Natural killer cell (primary cell): ENCODE measurements at regions not wholly inside any gene's neighbourhood (a gene's known extent, or its start where the extent isn't known, plus 50 kb on each side); places are given as distances from the start of the nearest gene placed in this dataset.

Source experiments
- ATAC-seq, 3 donors: fragments of 150-1000 bp in 2 of 3; fragments of 200-7000 bp in 1 of 3; cut with Tn5 transposase; 1 replicate in 1 of 3; 2 replicates in 2 of 3; pipeline ENCODE4 v1.10.0; 2021; ENCODE audit warnings: mild to moderate bottlenecking in 2 of 3, moderate library complexity in 2 of 3
- DNase-seq, 2 donors: peaks; one replicate each; pipeline versions ENCODE4 v3.0.0 to v3.0.0-alpha.2; 2013 to 2021; ENCODE audit warnings: mixed read lengths in 1 of 2
- H3K27ac ChIP-seq: one replicate; pipeline ENCODE4 v1.5.1; 2013; ENCODE audit warnings: mild to moderate bottlenecking, low read length
- H3K27me3 ChIP-seq: one replicate; pipeline ENCODE4 v1.6.1; 2013; ENCODE audit warnings: low read length; ENCODE audit not compliant: control insufficient read depth, insufficient read depth
- H3K36me3 ChIP-seq: one replicate; pipeline ENCODE4 v1.6.1; 2013; ENCODE audit warnings: low read length; ENCODE audit not compliant: control insufficient read depth, insufficient read depth
- H3K4me1 ChIP-seq: one replicate; pipeline ENCODE4 v1.6.1; 2013; ENCODE audit warnings: low read length; ENCODE audit not compliant: control insufficient read depth, insufficient read depth
- H3K4me3 ChIP-seq: one replicate; pipeline ENCODE4 v1.5.1; 2013; ENCODE audit warnings: low read length
- H3K9me3 ChIP-seq: one replicate; pipeline ENCODE4 v1.6.1; 2013; ENCODE audit warnings: low read length; ENCODE audit not compliant: control insufficient read depth, insufficient read depth
- H3K27ac Mint-ChIP-seq, 2 donors: one replicate each; pipeline ENCODE4 v1.8.0; 2022; ENCODE audit warnings: mild to moderate bottlenecking in 2 of 2, mixed read lengths in 2 of 2, moderate library complexity in 1 of 2
- H3K27me3 Mint-ChIP-seq, 2 donors: one replicate each; pipeline ENCODE4 v1.8.0; 2022; ENCODE audit warnings: low read depth in 2 of 2, mixed read lengths in 2 of 2
- H3K36me3 Mint-ChIP-seq: one replicate; pipeline ENCODE4 v1.8.0; 2022; ENCODE audit warnings: mixed read lengths
- H3K4me1 Mint-ChIP-seq, 2 donors: one replicate each; pipeline ENCODE4 v1.8.0; 2022; ENCODE audit warnings: mixed read lengths in 2 of 2
- H3K4me3 Mint-ChIP-seq: one replicate; pipeline ENCODE4 v1.8.0; 2022; ENCODE audit warnings: mild to moderate bottlenecking, moderate library complexity, mixed read lengths
- H3K9me3 Mint-ChIP-seq, 2 donors: one replicate each; pipeline ENCODE4 v1.8.0; 2022; ENCODE audit warnings: mixed read lengths in 2 of 2
- CTCF ChIP-seq: fragments of 200-600 bp; IDR thresholded peaks from one replicate; pipeline ENCODE4 v1.8.0; 2022; ENCODE audit warnings: antibody characterized with exemption
- WGBS: methylation state at CpG from one replicate; pipeline ENCODE4 v1.1.7; 2013; ENCODE audit warnings: missing lambda C conversion rate; ENCODE audit not compliant: insufficient coverage; 5-methylcytosine and 5-hydroxymethylcytosine counted together
- intact Hi-C: fragments of 100-400 bp; cut with micrococcal nuclease; formaldehyde crosslinking; loops from one replicate; pipeline ENCODE4 v1.14.2; 2022

GRCh38 chr16:5616841-5617240 is 519.2 kb upstream of the EEF2KMT start:
- H3K9me3 Mint-ChIP-seq, result no peaks in the 10 kb centered on the region
- no peaks in the 10 kb centered on the region for H3K27me3 ChIP-seq
- intact Hi-C loops, result no loop called here
- no peak overlapping the region for H3K27ac Mint-ChIP-seq
- ATAC-seq (no peak), DNase-seq (no peak)
- H3K9me3 ChIP-seq, result no peaks in the 10 kb centered on the region
- H3K4me1 ChIP-seq, result no peaks in the 10 kb centered on the region
- TF ChIP-seq CTCF, result no peak
- no peak overlapping the region for H3K4me3 Mint-ChIP-seq
- 47% methylated on average over 6 of the region's 6 CpGs for WGBS
- H3K27ac ChIP-seq, result no peak overlapping the region
- H3K4me3 ChIP-seq, result no peak overlapping the region
- peaks cover 9 to 11% of the 10 kb centered on the region in 2 donors for H3K27me3 Mint-ChIP-seq
- H3K4me1 Mint-ChIP-seq, result peaks cover 0 to 4% of the 10 kb centered on the region in 2 donors
- no peaks in the 10 kb centered on the region for H3K36me3 Mint-ChIP-seq
- H3K36me3 ChIP-seq, result no peaks in the 10 kb centered on the region

- ATAC-seq, result peak; percentile 34 to 70 (median 50)
- H3K27me3 ChIP-seq, result no peaks in the 10 kb centered on the region
- no peak overlapping the region for H3K4me3 ChIP-seq
- H3K4me3 Mint-ChIP-seq, result no peak overlapping the region
- TF ChIP-seq CTCF, result peak; percentile 47
- no peaks in the 10 kb centered on the region for H3K9me3 ChIP-seq
- H3K4me1 ChIP-seq, result no peaks in the 10 kb centered on the region
- intact Hi-C loops, result no loop called here
- no peaks in the 10 kb centered on the region for H3K9me3 Mint-ChIP-seq
- peak in 1 of 2 donors; percentile 45 for DNase-seq
- H3K27me3 Mint-ChIP-seq, result peaks cover 9 to 11% of the 10 kb centered on the region in 2 donors
- H3K27ac Mint-ChIP-seq, result no peak overlapping the region
- H3K4me1 Mint-ChIP-seq, result peaks cover 0 to 4% of the 10 kb centered on the region in 2 donors
- no peak overlapping the region for H3K27ac ChIP-seq
- no peaks in the 10 kb centered on the region for H3K36me3 Mint-ChIP-seq
- 10% methylated on average over 25 of the region's 25 CpGs for WGBS
- H3K36me3 ChIP-seq, result no peaks in the 10 kb centered on the region
Observed at GRCh38 chr16:5615868-5616642, 518.5 kb upstream of the EEF2KMT start.

GRCh38 chr16:5607169-5607568 is 509.6 kb upstream of the EEF2KMT start:
- H3K9me3 ChIP-seq, result no peaks in the 10 kb centered on the region
- WGBS, result 65% methylated on average over 12 of the region's 12 CpGs
- ATAC-seq, result no peak
- H3K4me3 ChIP-seq, result no peak overlapping the region
- no peaks in the 10 kb centered on the region for H3K27me3 ChIP-seq
- no peaks in the 10 kb centered on the region for H3K27me3 Mint-ChIP-seq
- no peaks in the 10 kb centered on the region for H3K4me1 ChIP-seq
- no peaks in the 10 kb centered on the region for H3K36me3 Mint-ChIP-seq
- H3K36me3 ChIP-seq, result no peaks in the 10 kb centered on the region
- H3K27ac ChIP-seq, result no peak overlapping the region
- no peaks in the 10 kb centered on the region for H3K9me3 Mint-ChIP-seq
- no peaks in the 10 kb centered on the region for H3K4me1 Mint-ChIP-seq
- TF ChIP-seq CTCF, result no peak
- DNase-seq, result no peak
- no peak overlapping the region for H3K27ac Mint-ChIP-seq
- intact Hi-C loops, result no loop called here
- no peak overlapping the region for H3K4me3 Mint-ChIP-seq

GRCh38 chr16:5605404-5605803 is 507.8 kb upstream of the EEF2KMT start:
- TF ChIP-seq CTCF, result no peak
- no peaks in the 10 kb centered on the region for H3K27me3 ChIP-seq
- intact Hi-C loops, result no loop called here
- no peak overlapping the region for H3K27ac ChIP-seq
- H3K36me3 Mint-ChIP-seq, result no peaks in the 10 kb centered on the region
- no peak overlapping the region for H3K4me3 ChIP-seq
- no peaks in the 10 kb centered on the region for H3K4me1 Mint-ChIP-seq
- H3K4me1 ChIP-seq, result no peaks in the 10 kb centered on the region
- ATAC-seq (no peak), DNase-seq (no peak)
- no peaks in the 10 kb centered on the region for H3K36me3 ChIP-seq
- H3K9me3 ChIP-seq, result no peaks in the 10 kb centered on the region
- peaks cover 0 to 11% of the 10 kb centered on the region in 2 donors for H3K27me3 Mint-ChIP-seq
- no peak overlapping the region for H3K4me3 Mint-ChIP-seq
- H3K9me3 Mint-ChIP-seq, result no peaks in the 10 kb centered on the region
- no peak overlapping the region for H3K27ac Mint-ChIP-seq
